Breast epithelium (tissue), 4 donors: ENCODE measurements at regions not wholly inside any gene's neighbourhood (a gene's known extent, or its start where the extent isn't known, plus 50 kb on each side); places are given as distances from the start of the nearest gene placed in this dataset.

Experiments
- DNase-seq, 2 donors: peaks; one replicate each; pipeline ENCODE4 v3.0.0-alpha.2; 2019; ENCODE audit warnings: low spot score in 2 of 2
- H3K27ac ChIP-seq, 2 donors: fragments of 200-600 bp; sonication (generic) in 1 of 2; one replicate each; pipeline ENCODE4 v1.5.1; 2016 to 2019; ENCODE audit warnings: mild to moderate bottlenecking in 1 of 2
- H3K27me3 ChIP-seq, 2 donors: fragments of 200-600 bp; sonication (generic) in 1 of 2; one replicate each; pipeline versions ENCODE4 v1.5.1 to v1.6.0; 2017 to 2019; ENCODE audit warnings: control low read depth in 1 of 2, mild to moderate bottlenecking in 1 of 2
- H3K36me3 ChIP-seq: fragments of 200-600 bp; one replicate; pipeline ENCODE4 v1.5.1; 2019
- H3K4me1 ChIP-seq, 2 donors: fragments of 200-600 bp; sonication (generic); one replicate each; pipeline ENCODE4 v1.5.1; 2016 to 2019; ENCODE audit warnings: control low read depth in 1 of 2
- H3K4me3 ChIP-seq, 3 donors: fragments of 200-600 bp; sonication (generic); 1 replicate in 2 of 3; 2 replicates in 1 of 3; pipeline ENCODE4 v1.5.1; 2016 to 2019; ENCODE audit warnings: mild to moderate bottlenecking in 3 of 3, moderate library complexity in 2 of 3
- H3K9me3 ChIP-seq, 2 donors: fragments of 200-600 bp; sonication (generic) in 1 of 2; one replicate each; pipeline ENCODE4 v1.5.1; 2016 to 2019; ENCODE audit warnings: control low read depth in 1 of 2
- POLR2A ChIP-seq: fragments of 450-650 bp; IDR thresholded peaks from one replicate; pipeline ENCODE4 v1.6.1; 2016; ENCODE audit warnings: antibody characterized with exemption, mild to moderate bottlenecking, moderate library complexity
- POLR2AphosphoS5 ChIP-seq, 3 donors: sonication (generic); formaldehyde crosslinking; IDR thresholded peaks; one replicate each; pipeline ENCODE4 v1.6.1; 2017; ENCODE audit warnings: antibody characterized with exemption in 3 of 3
- intact Hi-C: fragments of 100-400 bp; cut with DNase I; formaldehyde crosslinking; loops from one replicate; pipeline ENCODE4 v1.15.1; 2023; ENCODE audit warnings: low total_unique reads
- TF ChIP-seq, protein P1 (sequence below), 3 donors: fragments of 450-650 bp; IDR thresholded peaks; one replicate each; pipeline ENCODE4 v1.5.1; 2016 to 2017; ENCODE audit warnings: antibody characterized with exemption in 3 of 3, mild to moderate bottlenecking in 3 of 3, moderate library complexity in 3 of 3

DNA sequence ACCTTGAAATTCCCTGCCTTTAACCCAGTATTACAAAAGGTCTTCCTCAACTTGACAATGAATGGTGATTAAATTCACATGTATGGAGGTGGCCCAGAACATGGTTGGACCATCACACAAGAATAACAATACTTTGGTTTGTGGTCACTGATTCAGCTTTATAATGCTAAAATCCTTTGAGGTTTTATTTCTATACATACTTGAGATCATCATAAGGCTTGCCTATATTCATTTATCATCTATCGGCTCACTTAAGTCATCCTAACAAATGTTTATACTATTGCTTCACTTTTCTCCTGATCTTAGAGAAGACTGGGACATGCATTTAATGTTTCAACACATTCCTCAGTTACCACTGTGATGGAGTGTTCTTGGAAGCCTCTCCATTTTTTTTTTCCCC, 191.3 kb downstream of the DMAC1 start:
- Histone ChIP-seq H3K9me3 (no peaks in the 10 kb centered on the region), H3K4me3 (no peak overlapping the region), H3K27ac (no peak overlapping the region), H3K27me3 (no peaks in the 10 kb centered on the region), H3K4me1 (no peaks in the 10 kb centered on the region), H3K36me3 (no peaks in the 10 kb centered on the region)
- DNase-seq: no peak
- intact Hi-C loops: no loop called here
- TF ChIP-seq, protein P1, sequence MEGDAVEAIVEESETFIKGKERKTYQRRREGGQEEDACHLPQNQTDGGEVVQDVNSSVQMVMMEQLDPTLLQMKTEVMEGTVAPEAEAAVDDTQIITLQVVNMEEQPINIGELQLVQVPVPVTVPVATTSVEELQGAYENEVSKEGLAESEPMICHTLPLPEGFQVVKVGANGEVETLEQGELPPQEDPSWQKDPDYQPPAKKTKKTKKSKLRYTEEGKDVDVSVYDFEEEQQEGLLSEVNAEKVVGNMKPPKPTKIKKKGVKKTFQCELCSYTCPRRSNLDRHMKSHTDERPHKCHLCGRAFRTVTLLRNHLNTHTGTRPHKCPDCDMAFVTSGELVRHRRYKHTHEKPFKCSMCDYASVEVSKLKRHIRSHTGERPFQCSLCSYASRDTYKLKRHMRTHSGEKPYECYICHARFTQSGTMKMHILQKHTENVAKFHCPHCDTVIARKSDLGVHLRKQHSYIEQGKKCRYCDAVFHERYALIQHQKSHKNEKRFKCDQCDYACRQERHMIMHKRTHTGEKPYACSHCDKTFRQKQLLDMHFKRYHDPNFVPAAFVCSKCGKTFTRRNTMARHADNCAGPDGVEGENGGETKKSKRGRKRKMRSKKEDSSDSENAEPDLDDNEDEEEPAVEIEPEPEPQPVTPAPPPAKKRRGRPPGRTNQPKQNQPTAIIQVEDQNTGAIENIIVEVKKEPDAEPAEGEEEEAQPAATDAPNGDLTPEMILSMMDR (IDR thresholded peaks at IDR 0.05): no peak
- no peak for TF ChIP-seq POLR2A
- no peak for TF ChIP-seq POLR2AphosphoS5 (IDR thresholded peaks at IDR 0.05)

DNA sequence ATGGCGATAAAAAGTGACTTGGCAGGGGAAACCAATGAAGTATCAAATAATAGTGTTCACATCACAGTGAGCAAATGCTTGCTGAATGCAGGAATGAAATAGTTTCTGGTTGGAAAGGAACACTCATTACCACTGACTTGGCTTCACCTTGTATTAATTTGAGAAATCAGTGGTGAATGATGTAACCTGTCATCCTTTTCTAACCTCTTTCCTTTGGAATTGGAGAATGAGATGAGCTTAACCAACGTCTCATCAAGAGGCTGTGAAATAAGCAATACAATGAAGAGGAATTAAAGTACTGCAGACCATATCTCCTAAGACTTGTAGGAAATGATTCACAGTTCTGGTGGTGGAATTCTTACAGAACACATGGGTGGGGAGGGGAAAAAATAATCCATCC, 192.2 kb downstream of the DMAC1 start:
- intact Hi-C loops: no loop called here

DNA sequence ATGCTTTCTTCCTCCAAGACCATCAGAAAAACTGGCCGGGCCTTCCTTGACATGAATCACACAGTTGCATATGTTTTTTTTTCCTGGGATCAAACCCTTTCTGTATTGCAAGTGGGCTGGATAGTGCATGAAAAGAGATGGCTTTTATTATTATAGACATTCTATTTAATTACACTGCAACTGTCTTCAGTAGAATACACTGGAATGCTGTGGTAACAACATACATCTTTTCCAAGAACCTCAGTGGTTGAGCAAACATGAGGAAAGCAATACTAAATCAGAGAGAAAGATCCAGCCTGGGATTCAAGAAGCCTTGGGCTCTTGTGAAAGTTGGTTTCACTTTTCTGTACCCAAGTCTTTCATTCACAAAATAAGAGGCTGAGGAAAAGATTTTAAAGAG, 193.0 kb downstream of the DMAC1 start:
- H3K27ac ChIP-seq: no peak overlapping the region
- no peaks in the 10 kb centered on the region for H3K9me3 ChIP-seq
- TF ChIP-seq POLR2A (no peak), POLR2AphosphoS5 (IDR thresholded peaks at IDR 0.05) (no peak)
- TF ChIP-seq, protein P1 (IDR thresholded peaks at IDR 0.05): no peak
- no peaks in the 10 kb centered on the region for H3K27me3 ChIP-seq
- H3K4me3 ChIP-seq: no peak overlapping the region
- no peaks in the 10 kb centered on the region for H3K36me3 ChIP-seq
- no peaks in the 10 kb centered on the region for H3K4me1 ChIP-seq
- DNase-seq: no peak
- intact Hi-C loops: no loop called here

More for the DNA sequence above, 192.2 kb downstream of the DMAC1 start:
- TF ChIP-seq, protein P1 (IDR thresholded peaks at IDR 0.05): no peak
- TF ChIP-seq POLR2A (no peak), POLR2AphosphoS5 (IDR thresholded peaks at IDR 0.05) (no peak)
- no peaks in the 10 kb centered on the region for H3K4me1 ChIP-seq
- DNase-seq: no peak
- no peak overlapping the region for H3K27ac ChIP-seq
- H3K4me3 ChIP-seq: no peak overlapping the region
- H3K27me3 ChIP-seq: no peaks in the 10 kb centered on the region
- no peaks in the 10 kb centered on the region for H3K9me3 ChIP-seq
- no peaks in the 10 kb centered on the region for H3K36me3 ChIP-seq

- no peaks in the 10 kb centered on the region for H3K36me3 ChIP-seq
- H3K4me1 ChIP-seq: no peaks in the 10 kb centered on the region
- intact Hi-C loops: no loop called here
- DNase-seq: no peak
- H3K27ac ChIP-seq: no peak overlapping the region
- no peaks in the 10 kb centered on the region for H3K9me3 ChIP-seq
- H3K4me3 ChIP-seq: no peak overlapping the region
- TF ChIP-seq POLR2AphosphoS5 (IDR thresholded peaks at IDR 0.05) (no peak), POLR2A (no peak)
- TF ChIP-seq, protein P1 (IDR thresholded peaks at IDR 0.05): no peak
- no peaks in the 10 kb centered on the region for H3K27me3 ChIP-seq
Observed at GRCh38 chr9:7601739-7602138, 197.8 kb downstream of the DMAC1 start.

- Histone ChIP-seq H3K9me3 (peaks cover 0 to 21% of the 10 kb centered on the region in 2 donors), H3K36me3 (no peaks in the 10 kb centered on the region), H3K27me3 (no peaks in the 10 kb centered on the region), H3K4me1 (no peaks in the 10 kb centered on the region), H3K4me3 (no peak overlapping the region), H3K27ac (no peak overlapping the region)
- intact Hi-C loops: no loop called here
- TF ChIP-seq, protein P1 (IDR thresholded peaks at IDR 0.05): no peak
- TF ChIP-seq POLR2A (no peak), POLR2AphosphoS5 (IDR thresholded peaks at IDR 0.05) (no peak)
- DNase-seq: no peak
Observed at GRCh38 chr9:7597716-7598115, 201.9 kb downstream of the DMAC1 start.
